ELR (cell line): ENCODE measurements at regions not wholly inside any gene's neighbourhood (a gene's known extent, or its start where the extent isn't known, plus 50 kb on each side); places are given as distances from the start of the nearest gene placed in this dataset.

Source experiments
- DNase-seq: peaks from one replicate; pipeline ENCODE4 v3.0.0-alpha.2; 2015; ENCODE audit warnings: low read depth

DNA sequence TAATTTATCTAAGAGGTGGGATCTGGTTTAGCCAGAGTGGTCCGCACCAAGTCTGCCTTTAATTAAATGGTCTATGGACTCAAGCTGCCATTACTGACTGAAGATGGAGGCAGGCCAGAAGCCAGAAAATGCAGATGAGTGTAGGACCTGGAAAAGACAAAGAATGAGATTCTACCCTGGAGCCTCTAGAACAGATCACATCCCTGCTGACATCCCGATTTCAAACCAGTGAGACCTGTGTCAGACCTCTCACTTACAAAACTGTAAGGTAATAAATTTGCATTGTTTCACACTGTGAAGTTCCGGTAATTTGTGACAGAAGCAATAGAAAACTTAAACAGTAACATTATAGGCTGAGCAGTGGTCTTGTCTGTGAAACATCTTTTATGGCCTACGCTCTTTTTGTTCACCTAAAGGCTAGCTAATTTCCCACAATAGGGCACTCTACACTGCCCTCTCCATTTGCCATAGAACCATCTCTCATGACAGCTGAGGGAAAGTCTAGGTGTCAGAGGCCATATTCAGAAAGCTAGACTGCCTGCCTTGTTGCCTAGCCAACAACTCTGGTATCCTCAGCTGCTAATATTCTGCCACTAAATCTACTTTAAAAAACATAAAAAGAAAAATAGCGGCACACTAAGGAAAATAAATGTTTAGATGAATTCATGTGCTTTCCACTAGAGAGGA, 1396.2 kb upstream of the PIK3C3 start:
- DNase-seq, result no peak

DNA sequence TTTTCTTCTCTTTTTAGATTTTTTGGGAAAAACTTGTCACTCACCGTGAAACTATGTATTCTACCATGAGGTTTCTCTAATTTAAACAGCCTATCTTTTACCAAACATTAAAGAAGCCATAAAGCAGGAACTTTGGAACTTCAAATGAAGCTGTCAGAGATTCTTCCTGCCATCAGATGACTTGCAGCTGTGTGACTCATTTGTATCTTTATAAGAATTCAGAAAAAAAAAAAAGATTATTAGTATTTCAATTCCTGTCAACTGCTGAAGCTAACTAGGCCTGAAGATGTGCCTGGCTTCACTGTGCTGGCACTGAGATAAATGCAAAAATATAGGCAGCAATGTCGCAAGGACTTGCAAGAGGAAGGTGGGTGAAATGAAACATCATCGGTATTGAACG, 1399.1 kb upstream of the PIK3C3 start:
- peak; percentile 27 for DNase-seq

DNA sequence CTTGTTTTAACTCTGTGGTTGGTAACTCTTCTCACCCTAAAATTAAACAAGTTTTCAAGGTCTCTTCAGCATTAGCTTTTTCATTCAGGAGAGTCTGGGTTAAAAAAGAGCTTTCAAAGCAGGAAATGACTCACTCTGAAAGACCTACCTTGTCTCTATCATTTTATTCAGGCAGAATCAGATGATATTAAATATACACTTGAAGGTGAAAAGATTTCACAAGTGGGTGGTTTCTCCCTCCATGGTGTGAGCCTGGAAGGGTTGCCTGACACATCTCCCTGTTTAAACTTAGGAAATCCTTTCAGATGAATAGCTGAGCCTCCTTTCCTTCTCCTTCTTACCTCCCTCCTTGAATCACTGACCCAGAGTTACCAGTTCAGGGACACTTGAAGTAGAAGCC, 1402.0 kb upstream of the PIK3C3 start:
- no peak for DNase-seq

GRCh38 chr18:40546875-40547274, 1408.2 kb upstream of the PIK3C3 start:
- no peak for DNase-seq

GRCh38 chr18:40534723-40535122, 1420.3 kb upstream of the PIK3C3 start:
- DNase-seq, result peak; percentile 23

DNA sequence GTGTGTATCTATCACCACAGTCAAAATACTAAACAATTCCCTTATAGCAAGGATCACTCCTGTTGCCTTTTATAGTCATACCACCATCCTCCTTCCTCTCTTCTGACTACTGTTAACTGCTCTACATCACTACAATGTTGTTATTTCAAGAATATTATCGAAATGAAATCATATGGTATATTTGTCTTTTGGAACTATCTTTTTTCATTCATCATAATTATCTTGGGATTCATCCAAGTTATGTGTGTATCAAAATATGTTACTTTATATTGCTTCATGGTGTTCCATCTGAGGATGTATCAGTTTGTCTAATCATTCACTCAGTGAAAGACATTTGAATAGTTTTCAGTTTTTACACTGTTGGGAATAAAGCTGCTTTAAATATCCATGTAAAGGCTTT, 1423.0 kb upstream of the PIK3C3 start:
- DNase-seq, result no peak

DNA sequence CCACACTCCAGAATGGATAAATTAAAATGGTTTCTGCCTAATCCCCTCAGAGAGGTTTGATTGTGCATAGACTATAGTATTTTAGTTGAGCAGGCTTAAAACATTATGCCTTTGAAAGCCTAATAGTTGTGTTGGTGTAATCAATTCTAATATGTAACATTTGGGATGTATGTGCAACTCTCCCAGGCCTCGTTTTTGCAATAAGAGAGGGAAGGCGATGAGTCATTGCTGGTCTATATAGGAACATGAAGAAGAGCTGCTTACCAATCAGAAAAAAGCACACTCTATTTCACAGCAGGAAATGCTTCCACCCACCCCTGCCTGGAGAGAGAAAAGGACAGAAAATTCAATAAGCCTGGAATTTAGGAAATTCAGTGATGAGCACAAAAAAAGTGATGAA, 1424.0 kb upstream of the PIK3C3 start:
- no peak for DNase-seq

GRCh38 chr18:40529478-40529877, 1425.6 kb upstream of the PIK3C3 start:
- peak; percentile 7 for DNase-seq

- DNase-seq, result no peak
Observed at GRCh38 chr18:40524881-40525280, 1430.2 kb upstream of the PIK3C3 start.

DNA sequence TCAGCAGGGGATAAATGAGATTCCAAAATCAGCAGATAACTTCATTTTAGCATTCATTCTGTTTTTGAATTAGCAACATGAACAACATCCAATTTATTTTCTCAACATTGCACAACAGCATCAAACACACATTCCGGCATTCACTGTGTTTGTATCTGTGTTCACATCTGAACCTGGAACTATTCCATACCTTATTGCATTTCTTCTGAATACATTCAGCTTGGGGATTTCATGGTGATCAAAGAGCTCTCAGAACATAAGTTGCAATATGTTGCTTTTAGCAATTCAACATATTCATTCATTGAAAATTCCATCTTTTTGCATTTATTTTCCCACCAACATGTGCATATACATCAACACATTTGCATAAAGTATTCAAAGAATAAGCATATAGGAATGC, 1431.7 kb upstream of the PIK3C3 start:
- DNase-seq, result no peak

DNA sequence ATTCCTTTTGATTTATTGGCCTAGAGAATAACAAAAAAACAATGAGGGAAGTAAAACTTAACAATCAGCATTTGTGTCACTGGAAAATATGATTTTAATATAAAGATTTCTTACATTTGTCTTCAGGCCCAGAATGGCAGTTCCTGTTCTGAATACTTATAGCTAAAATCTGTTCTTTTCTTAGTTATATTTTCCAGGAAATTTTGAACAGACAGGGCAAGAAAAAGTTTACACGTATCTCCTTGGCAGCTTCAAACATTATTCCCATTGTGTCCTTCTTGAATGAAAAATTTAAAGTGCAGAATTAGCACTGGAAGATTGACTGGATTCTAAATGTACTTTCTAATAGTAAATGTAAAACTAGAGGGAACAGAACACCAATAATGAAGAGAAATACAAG, 1454.0 kb upstream of the PIK3C3 start:
- DNase-seq, result no peak

GRCh38 chr18:40494603-40495002, 1460.4 kb upstream of the PIK3C3 start:
- DNase-seq, result no peak

- DNase-seq, result no peak
Observed at GRCh38 chr18:40493316-40493715, 1461.7 kb upstream of the PIK3C3 start.

GRCh38 chr18:40489301-40489700, 1465.7 kb upstream of the PIK3C3 start:
- DNase-seq, result no peak

DNA sequence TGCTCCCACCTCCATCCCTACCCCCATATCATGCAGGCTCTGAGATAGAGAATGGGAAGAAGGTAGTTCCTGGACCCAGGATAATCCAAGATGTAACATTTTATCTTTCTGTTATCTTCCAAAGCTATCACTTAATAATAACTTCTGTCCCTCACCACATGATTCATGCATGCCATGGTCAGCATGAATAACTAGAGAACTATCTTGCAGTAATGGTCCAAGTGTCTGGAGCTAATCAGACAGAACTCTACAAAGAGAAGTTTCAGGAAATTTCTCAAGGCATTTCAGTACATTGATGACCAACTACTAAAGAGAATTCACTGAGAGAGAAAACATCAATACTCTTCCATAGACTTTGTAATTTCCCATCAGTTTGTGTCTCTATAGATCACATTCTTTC, 1469.7 kb upstream of the PIK3C3 start:
- peak; percentile 41 for DNase-seq

- DNase-seq, result no peak
Observed at GRCh38 chr18:40473221-40474029, 1481.6 kb upstream of the PIK3C3 start.

GRCh38 chr18:40470723-40471122, 1484.3 kb upstream of the PIK3C3 start:
- DNase-seq, result no peak

GRCh38 chr18:40469851-40470250, 1485.2 kb upstream of the PIK3C3 start:
- DNase-seq, result no peak

DNA sequence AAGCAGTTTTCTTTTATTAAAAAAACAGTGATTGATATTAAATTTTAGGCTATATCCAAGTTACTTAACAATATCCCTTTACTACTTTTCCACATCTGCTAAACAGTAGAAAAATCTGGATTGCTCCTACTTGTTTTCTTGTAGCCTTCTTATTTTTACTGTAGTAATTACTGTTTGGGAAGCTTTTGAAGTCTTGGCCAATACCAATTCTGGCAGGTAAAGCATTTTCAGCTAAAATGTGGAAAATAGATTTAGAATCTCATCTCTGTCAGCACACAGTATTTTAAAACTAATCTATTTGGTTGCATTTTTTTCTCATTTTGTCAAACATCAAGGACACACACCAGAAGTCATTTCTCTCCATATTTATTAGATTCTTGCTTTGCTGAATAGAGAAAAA, 1485.7 kb upstream of the PIK3C3 start:
- DNase-seq, result no peak

- DNase-seq, result no peak
Observed at GRCh38 chr18:40464032-40464431, 1491.0 kb upstream of the PIK3C3 start.

DNA sequence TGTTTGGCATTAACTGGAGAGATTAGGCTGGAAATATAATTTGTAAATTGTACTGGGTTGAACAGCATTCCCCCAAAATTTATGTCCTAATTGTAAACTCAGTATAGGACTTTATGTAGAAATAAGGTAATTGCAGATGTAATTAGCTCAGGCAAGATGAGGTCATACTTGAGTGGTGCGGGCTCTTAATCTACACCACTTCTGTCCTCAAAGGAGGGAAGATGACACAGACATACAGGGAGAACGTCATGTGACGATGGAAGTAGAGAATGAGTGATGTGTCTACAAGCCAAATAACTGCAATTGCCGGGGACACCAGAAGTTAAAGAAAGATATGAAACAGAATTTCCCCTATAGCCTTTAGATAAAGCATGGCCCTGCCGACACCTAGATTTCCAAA, 1501.1 kb upstream of the PIK3C3 start:
- no peak for DNase-seq

- no peak for DNase-seq
Observed at GRCh38 chr18:40452599-40452998, 1502.4 kb upstream of the PIK3C3 start.

- DNase-seq, result no peak
Observed at GRCh38 chr18:40450751-40451150, 1504.3 kb upstream of the PIK3C3 start.

DNA sequence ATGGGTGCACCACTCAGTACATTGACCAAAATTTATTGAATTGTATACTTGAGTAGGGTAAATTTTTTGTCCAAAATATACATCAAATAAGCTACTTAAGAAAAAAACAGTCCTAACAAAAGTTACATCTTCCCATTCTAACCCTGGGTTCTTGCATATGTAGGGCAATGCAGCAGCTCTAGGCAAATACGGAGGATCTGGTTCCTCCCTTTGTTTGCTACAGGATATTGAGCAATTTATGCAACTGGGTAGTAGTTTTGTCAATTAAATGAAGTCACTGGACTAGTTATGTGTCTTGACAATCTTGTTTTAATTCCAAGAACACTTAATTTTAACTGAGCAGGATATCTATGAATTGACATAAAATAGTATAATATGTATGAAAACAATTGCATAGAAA, 1507.2 kb upstream of the PIK3C3 start:
- DNase-seq, result no peak
